GM23338 (cell line): ENCODE measurements at regions not wholly inside any gene's neighbourhood (a gene's known extent, or its start where the extent isn't known, plus 50 kb on each side); places are given as distances from the start of the nearest gene placed in this dataset.

Source experiments
- ATAC-seq: fragments of 200-7000 bp; cut with Tn5 transposase; 3 replicates; pipeline ENCODE4 v1.9.1; 2020
- DNase-seq: peaks from one replicate; pipeline ENCODE4 v3.0.0-alpha.2; 2015; ENCODE audit warnings: low spot score
- H2AFZ ChIP-seq: fragments of 200-600 bp; sonication (generic); 2 replicates; pipeline ENCODE4 v1.8.0; 2016; ENCODE audit warnings: antibody characterized with exemption, mild to moderate bottlenecking, moderate library complexity
- H3F3A ChIP-seq: fragments of 200-600 bp; sonication (generic); replicated peaks from 2 replicates; pipeline ENCODE4 v1.8.0; 2017; ENCODE audit warnings: antibody characterized with exemption, mixed run types, low read depth
- H3K27ac ChIP-seq: fragments of 200-600 bp; sonication (generic); 2 replicates; pipeline ENCODE4 v1.6.1; 2016; ENCODE audit warnings: low read depth
- H3K27me3 ChIP-seq: fragments of 200-600 bp; sonication (generic); 2 replicates; pipeline ENCODE4 v1.8.0; 2016; ENCODE audit warnings: mild to moderate bottlenecking, mixed run types, moderate library complexity; ENCODE audit not compliant: insufficient read depth
- H3K36me3 ChIP-seq: fragments of 200-600 bp; sonication (generic); 2 replicates; pipeline ENCODE4 v1.8.0; 2016; ENCODE audit warnings: mild to moderate bottlenecking; ENCODE audit not compliant: insufficient read depth
- H3K4me1 ChIP-seq: fragments of 200-600 bp; sonication (generic); 2 replicates; pipeline ENCODE4 v1.8.0; 2016; ENCODE audit warnings: mild to moderate bottlenecking, moderate library complexity; ENCODE audit not compliant: insufficient read depth
- H3K4me2 ChIP-seq: fragments of 200-600 bp; sonication (generic); 2 replicates; pipeline ENCODE4 v1.7.1; 2017; ENCODE audit warnings: mixed run types
- H3K4me3 ChIP-seq: fragments of 200-600 bp; sonication (generic); 2 replicates; pipeline ENCODE4 v1.6.1; 2016; ENCODE audit warnings: mixed run types
- H3K79me2 ChIP-seq: fragments of 200-600 bp; sonication (generic); replicated peaks from 2 replicates; pipeline ENCODE4 v1.8.0; 2017; ENCODE audit warnings: mild to moderate bottlenecking; ENCODE audit not compliant: insufficient read depth
- H3K9me2 ChIP-seq: fragments of 200-600 bp; sonication (generic); 2 replicates; pipeline ENCODE4 v1.8.0; 2017; ENCODE audit not compliant: insufficient read depth
- H4K20me1 ChIP-seq: fragments of 200-600 bp; sonication (generic); replicated peaks from 2 replicates; pipeline ENCODE4 v1.8.0; 2017; ENCODE audit warnings: mild to moderate bottlenecking; ENCODE audit not compliant: insufficient read depth
- H3K27ac Mint-ChIP-seq: 2 replicates; pipeline ENCODE4 v1.8.0; 2020; ENCODE audit warnings: inconsistent platforms, mild to moderate bottlenecking, moderate library complexity, mixed read lengths
- H3K27me3 Mint-ChIP-seq: 3 replicates; pipeline ENCODE4 v1.8.0; 2022; ENCODE audit warnings: low read depth, mild to moderate bottlenecking, moderate library complexity, mixed read lengths, inconsistent platforms; ENCODE audit not compliant: insufficient read depth, poor library complexity
- H3K36me3 Mint-ChIP-seq: 3 replicates; pipeline ENCODE4 v1.8.0; 2021; ENCODE audit warnings: low read depth, mild to moderate bottlenecking, inconsistent platforms, moderate library complexity, mixed read lengths
- H3K4me1 Mint-ChIP-seq: 3 replicates; pipeline ENCODE4 v1.8.0; 2020; ENCODE audit warnings: mild to moderate bottlenecking, inconsistent platforms, mixed read lengths
- H3K4me3 Mint-ChIP-seq: 3 replicates; pipeline ENCODE4 v1.8.0; 2021; ENCODE audit warnings: moderate library complexity, mild to moderate bottlenecking, inconsistent platforms, mixed read lengths
- H3K9me3 Mint-ChIP-seq: 3 replicates; pipeline ENCODE4 v1.8.0; 2020; ENCODE audit warnings: moderate library complexity, mild to moderate bottlenecking, inconsistent platforms, mixed read lengths
- CREB1 ChIP-seq: fragments of 250-450 bp; sonication (Bioruptor Pico); IDR thresholded peaks from 2 replicates; pipeline ENCODE4 v1.5.0; 2020; ENCODE audit warnings: low read depth, mild to moderate bottlenecking, moderate library complexity
- CTCF ChIP-seq, 2 experiments: fragments of 200-600 bp in 1 of 2; sonication (generic) in 1 of 2; conservative IDR thresholded peaks; 2 replicates each; pipeline versions ENCODE4 v1.5.1 to v1.6.1; 2016 to 2017; ENCODE audit warnings: antibody characterized with exemption in 2 of 2, low read depth in 2 of 2, mild to moderate bottlenecking in 2 of 2, moderate library complexity in 1 of 2
- EZH2 ChIP-seq: fragments of 200-600 bp; sonication (generic); IDR thresholded peaks from one replicate; pipeline ENCODE4 v1.8.0; 2017; ENCODE audit warnings: antibody characterized with exemption, mild to moderate bottlenecking, low read depth; ENCODE audit not compliant: unreplicated experiment
- EZH2phosphoT487 ChIP-seq: fragments of 200-600 bp; sonication (generic); IDR thresholded peaks from one replicate; pipeline ENCODE4 v1.8.1; 2018; ENCODE audit warnings: antibody characterized with exemption; ENCODE audit not compliant: unreplicated experiment
- JUNB ChIP-seq: IDR thresholded peaks from one replicate; pipeline ENCODE4 v1.6.1; 2016; ENCODE audit warnings: antibody characterized with exemption; ENCODE audit not compliant: unreplicated experiment
- NANOG ChIP-seq: IDR thresholded peaks from 2 replicates; pipeline ENCODE4 v1.6.1; 2016; ENCODE audit warnings: antibody characterized with exemption, borderline replicate concordance
- REST ChIP-seq: IDR thresholded peaks from one replicate; pipeline ENCODE4 v1.6.1; 2018; ENCODE audit warnings: antibody characterized with exemption; ENCODE audit not compliant: unreplicated experiment
- STAT1 ChIP-seq: IDR thresholded peaks from one replicate; pipeline ENCODE4 v1.6.1; 2016; ENCODE audit warnings: antibody characterized with exemption; ENCODE audit not compliant: unreplicated experiment
- ZNF331 ChIP-seq: fragments of 250-450 bp; sonication (Bioruptor Pico); IDR thresholded peaks from 2 replicates; pipeline ENCODE4 v1.5.0; 2020; ENCODE audit warnings: low read depth, mild to moderate bottlenecking, moderate library complexity
- TF ChIP-seq, protein P1 (sequence below): IDR thresholded peaks from 2 replicates; pipeline ENCODE4 v1.6.1; 2016; ENCODE audit warnings: antibody characterized with exemption

GRCh38 chr3:154668835-154669234 lies 238.8 kb upstream of the GPR149 start:
- ATAC-seq (no peak), DNase-seq (no peak)
- Histone ChIP-seq H3K4me3 (no peak overlapping the region), H3F3A (no peaks in the 10 kb centered on the region), H3K79me2 (no peaks in the 10 kb centered on the region), H3K27ac (0 out of 2 replicates have a peak overlapping the region, but pooled peaks have one; percentile 27), H3K9me2 (no peaks in the 10 kb centered on the region), H3K4me1 (peaks cover 5% of the 10 kb centered on the region; the same call in 1 of the 2 replicates), H3K36me3 (no peaks in the 10 kb centered on the region), H4K20me1 (no peaks in the 10 kb centered on the region), H2AFZ (no peak overlapping the region; the same call in 1 of the 2 replicates), H3K27me3 (no peaks in the 10 kb centered on the region), H3K4me2 (peak overlapping the region; percentile 37; the same call in 1 of the 2 replicates)
- Mint-ChIP-seq H3K4me3 (no peak overlapping the region), H3K36me3 (no peaks in the 10 kb centered on the region), H3K27me3 (no peaks in the 10 kb centered on the region), H3K4me1 (peaks cover 8% of the 10 kb centered on the region), H3K9me3 (no peaks in the 10 kb centered on the region), H3K27ac (no peak overlapping the region)
- no peak for TF ChIP-seq REST
- no peak for TF ChIP-seq STAT1
- TF ChIP-seq, protein P1, sequence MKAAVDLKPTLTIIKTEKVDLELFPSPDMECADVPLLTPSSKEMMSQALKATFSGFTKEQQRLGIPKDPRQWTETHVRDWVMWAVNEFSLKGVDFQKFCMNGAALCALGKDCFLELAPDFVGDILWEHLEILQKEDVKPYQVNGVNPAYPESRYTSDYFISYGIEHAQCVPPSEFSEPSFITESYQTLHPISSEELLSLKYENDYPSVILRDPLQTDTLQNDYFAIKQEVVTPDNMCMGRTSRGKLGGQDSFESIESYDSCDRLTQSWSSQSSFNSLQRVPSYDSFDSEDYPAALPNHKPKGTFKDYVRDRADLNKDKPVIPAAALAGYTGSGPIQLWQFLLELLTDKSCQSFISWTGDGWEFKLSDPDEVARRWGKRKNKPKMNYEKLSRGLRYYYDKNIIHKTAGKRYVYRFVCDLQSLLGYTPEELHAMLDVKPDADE = no peak
- TF ChIP-seq ZNF331 (CRISPR knock-in tag) = no peak
- TF ChIP-seq CREB1 (CRISPR knock-in tag) = no peak
- TF ChIP-seq NANOG = no peak
- TF ChIP-seq JUNB = no peak

DNA sequence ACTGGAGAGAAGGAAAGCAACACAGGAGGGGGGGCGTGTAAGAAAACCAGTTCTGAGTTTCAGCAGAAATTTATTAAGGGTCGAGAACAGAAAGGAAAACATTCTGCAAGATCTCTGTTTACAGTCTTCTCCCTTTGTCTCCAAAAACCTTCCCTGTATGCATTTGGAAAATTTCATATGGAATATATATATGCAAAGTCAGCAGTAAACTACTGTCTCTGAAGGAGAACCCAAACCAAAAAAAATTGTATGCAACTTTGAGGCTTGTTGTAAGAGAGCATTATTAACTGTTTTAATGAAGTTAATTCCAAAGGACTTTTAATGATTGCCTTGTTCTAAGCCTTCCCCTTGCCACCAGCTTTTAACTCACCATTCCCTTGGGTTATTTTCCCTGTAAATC lies 238.2 kb upstream of the GPR149 start:
- no peak for DNase-seq
- Histone ChIP-seq H3K27me3 (no peaks in the 10 kb centered on the region), H3K4me3 (no peak overlapping the region), H3K27ac (0 out of 2 replicates have a peak overlapping the region, but pooled peaks have one; percentile 27), H4K20me1 (no peaks in the 10 kb centered on the region), H3K4me2 (peak overlapping the region; percentile 37), H3K9me2 (no peaks in the 10 kb centered on the region), H3K36me3 (no peaks in the 10 kb centered on the region), H3K79me2 (no peaks in the 10 kb centered on the region), H2AFZ (peak overlapping the region; percentile 94; the same call in 1 of the 2 replicates), H3K4me1 (peaks cover 5% of the 10 kb centered on the region; the same call in 1 of the 2 replicates), H3F3A (no peaks in the 10 kb centered on the region)
- Mint-ChIP-seq H3K4me1 (peaks cover 8% of the 10 kb centered on the region), H3K4me3 (no peak overlapping the region), H3K27me3 (peaks cover under 1% of the 10 kb centered on the region), H3K36me3 (no peaks in the 10 kb centered on the region), H3K27ac (peak overlapping the region; percentile 78), H3K9me3 (no peaks in the 10 kb centered on the region)
- ATAC-seq = no peak
- no peak for TF ChIP-seq ZNF331 (CRISPR knock-in tag)
- TF ChIP-seq, protein P1 = no peak
- no peak for TF ChIP-seq EZH2
- no peak for TF ChIP-seq CREB1 (CRISPR knock-in tag)
- TF ChIP-seq NANOG = no peak
- no peak for TF ChIP-seq STAT1
- no peak for TF ChIP-seq REST
- no peak for TF ChIP-seq CTCF (conservative IDR thresholded peaks at IDR 0.05; ENCODE audit: low read depth in 2 of 2)
- no peak for TF ChIP-seq JUNB
- TF ChIP-seq EZH2phosphoT487 = no peak
